Lower leg skin (tissue), 3 donors: ENCODE measurements at regions not wholly inside any gene's neighbourhood (a gene's known extent, or its start where the extent isn't known, plus 50 kb on each side); places are given as distances from the start of the nearest gene placed in this dataset.

ENCODE experiments used
- CTCF ChIP-seq, 3 donors: fragments of 450-650 bp; IDR thresholded peaks; one replicate each; pipeline ENCODE4 v1.5.1; 2016; ENCODE audit warnings: antibody characterized with exemption in 3 of 3, mild to moderate bottlenecking in 3 of 3, moderate library complexity in 2 of 3
- POLR2A ChIP-seq, 2 donors: fragments of 450-650 bp; IDR thresholded peaks; one replicate each; pipeline ENCODE4 v1.6.1; 2016 to 2017; ENCODE audit warnings: antibody characterized with exemption in 2 of 2, mild to moderate bottlenecking in 1 of 2, moderate library complexity in 1 of 2

- TF ChIP-seq CTCF (IDR thresholded peaks at IDR 0.05) (no peak), POLR2A (IDR thresholded peaks at IDR 0.05) (no peak)
Measured at GRCh38 chr22:26860301-26860700, 202.9 kb downstream of the MIAT start.
